Epidermal melanocyte (primary cell): ENCODE measurements at regions not wholly inside any gene's neighbourhood (a gene's known extent, or its start where the extent isn't known, plus 50 kb on each side); places are given as distances from the start of the nearest gene placed in this dataset.

Experiments
- DNase-seq: peaks from one replicate; pipeline ENCODE4 v3.0.0; 2011; ENCODE audit warnings: low spot score; ENCODE audit not compliant: insufficient read length

DNA sequence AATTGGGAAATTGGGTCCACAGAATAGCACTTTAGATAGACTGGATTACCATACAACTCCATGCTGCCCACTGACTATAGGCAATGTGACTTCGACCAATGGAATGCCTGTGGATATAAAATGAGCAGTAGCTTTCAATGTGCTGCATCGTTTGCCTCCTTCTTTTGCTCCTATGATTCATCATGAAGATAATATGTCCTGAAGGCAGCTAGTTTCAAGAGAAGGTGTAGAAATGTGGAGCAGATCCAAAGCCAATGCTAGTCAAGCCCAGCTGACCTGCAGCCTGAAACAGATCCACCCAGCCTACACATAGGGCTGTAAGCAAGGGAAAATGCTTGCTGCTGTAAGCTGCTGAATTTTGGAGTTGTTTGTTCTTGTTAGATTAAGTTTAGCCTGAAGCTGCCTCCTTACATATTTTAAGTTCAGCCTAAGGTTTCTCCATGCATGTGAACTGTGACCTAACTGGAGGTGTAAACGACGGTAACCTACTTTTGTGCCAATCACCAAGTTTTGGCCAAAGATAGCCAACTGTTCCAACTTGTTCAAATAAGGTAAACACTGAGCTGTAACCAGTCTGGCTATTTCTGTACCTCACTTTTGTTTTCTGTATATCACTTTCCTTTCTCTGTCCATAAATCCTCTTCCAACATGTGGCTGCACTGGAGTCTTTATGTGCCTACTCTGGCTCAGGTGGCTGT lies 169.1 kb upstream of the AVPR1A start:
- no peak for DNase-seq

- DNase-seq: no peak
These were observed 168.4 kb upstream of the AVPR1A start for GRCh38 chr12:63319386-63319785.

GRCh38 chr12:63318933-63319332 lies 167.9 kb upstream of the AVPR1A start:
- DNase-seq: no peak

- no peak for DNase-seq
These were observed 167.3 kb upstream of the AVPR1A start for GRCh38 chr12:63318313-63318712.

- DNase-seq: no peak
These were observed 166.9 kb upstream of the AVPR1A start for GRCh38 chr12:63317880-63318279.

- no peak for DNase-seq
These were observed 166.4 kb upstream of the AVPR1A start for GRCh38 chr12:63317286-63317846.

DNA sequence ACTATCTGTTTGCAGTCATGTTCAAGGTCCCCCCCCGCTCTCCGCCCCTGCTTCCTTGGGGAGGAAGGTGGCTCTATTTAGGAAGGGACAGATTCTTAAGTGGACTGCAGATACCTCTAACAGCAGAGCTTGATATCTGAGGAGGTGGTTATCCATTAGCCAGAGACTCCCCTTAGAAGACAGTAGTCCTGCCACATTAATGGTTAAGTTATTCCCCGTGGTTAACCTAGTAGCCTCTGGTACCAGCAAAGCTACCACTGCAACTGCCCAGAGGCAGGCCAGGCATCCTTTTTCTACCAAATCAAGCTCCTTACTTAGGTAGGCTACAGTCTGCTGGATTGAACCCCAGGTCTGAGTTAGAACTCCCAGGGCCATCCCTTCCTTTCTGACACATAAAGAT lies 162.1 kb upstream of the AVPR1A start:
- DNase-seq: no peak

DNA sequence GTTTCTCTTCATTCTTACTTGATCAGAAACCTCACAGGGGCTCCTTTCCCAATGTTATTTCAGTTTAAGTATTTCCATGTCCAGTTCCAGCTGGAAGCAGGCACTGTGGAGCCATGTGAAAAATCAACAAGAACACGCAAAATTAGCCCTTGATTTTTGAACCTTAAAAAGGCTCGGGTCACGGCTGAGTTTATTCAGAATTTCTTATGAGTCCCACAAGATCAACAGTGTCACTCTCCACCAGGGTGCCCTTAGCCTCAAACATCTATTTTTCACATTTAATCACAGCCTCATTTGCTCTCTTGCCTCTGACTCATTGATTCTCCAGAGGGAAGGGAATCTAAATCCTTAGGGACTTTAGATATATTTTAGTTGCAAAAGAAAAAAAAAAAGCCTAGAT lies 157.7 kb upstream of the AVPR1A start:
- no peak for DNase-seq

GRCh38 chr12:63307849-63308248 lies 156.8 kb upstream of the AVPR1A start:
- DNase-seq: no peak

DNA sequence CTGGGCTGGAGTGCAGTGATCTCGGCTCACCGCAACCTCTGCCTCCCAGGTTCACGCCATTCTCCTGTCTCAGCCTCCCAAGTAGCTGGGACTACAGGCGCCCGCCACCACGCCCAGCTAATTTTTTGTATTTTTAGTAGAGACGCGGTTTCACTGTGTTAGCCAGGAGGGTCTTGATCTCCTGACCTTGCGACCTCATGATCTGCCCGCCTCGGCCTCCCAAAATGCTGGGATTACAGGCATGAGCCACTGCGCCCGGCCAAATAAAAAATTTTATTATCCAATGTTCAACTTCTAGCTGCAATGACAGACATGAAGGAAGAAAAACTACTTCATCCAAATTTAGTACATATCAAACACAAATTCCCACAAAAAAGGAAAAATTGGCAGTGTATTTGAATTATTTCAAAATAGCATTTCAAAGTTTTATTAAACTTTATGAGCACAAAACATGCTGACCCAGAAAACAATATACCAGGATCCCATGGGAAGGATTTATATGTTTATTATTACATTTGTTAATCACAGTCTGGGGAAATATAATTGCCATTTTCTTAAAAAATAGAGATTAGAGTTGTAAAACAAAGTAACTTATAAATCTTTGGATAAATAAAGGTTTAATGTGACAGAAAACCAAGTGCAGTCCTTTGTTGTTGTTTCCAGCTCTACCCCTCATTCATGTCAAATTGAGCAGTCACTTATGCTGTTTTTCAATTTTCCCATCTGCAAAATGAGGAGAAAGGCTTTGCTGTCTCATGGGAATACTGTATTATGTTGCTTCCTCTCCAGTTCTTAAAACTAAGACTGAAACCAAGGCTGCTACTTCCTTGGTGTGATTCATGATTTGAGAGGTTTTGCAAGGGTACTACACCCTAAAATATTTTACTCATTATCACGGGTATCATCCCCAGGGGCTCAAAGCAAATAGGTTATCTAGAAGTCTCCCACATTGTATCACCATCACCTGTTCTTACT lies 155.2 kb upstream of the AVPR1A start:
- DNase-seq: no peak

DNA sequence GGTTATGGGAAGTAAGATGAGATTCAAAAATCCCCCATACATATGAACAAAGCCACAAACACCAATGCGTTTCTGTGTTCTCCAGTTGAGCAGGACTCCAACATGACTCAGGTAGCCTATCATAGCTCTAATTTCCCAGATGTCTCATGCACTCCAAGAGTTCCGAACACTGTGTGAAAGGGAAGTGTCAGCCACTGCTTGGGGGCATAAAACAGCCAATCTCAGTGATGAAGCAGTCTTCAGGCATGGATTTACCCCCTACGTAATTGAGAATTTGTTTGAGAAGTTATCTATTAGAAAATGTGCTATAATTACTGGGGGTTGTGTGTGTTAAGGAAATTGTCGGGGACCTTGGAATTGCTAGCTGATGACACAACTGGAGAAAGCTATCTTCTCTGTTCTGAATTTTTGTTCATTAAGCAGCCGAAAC lies 153.9 kb upstream of the AVPR1A start:
- no peak for DNase-seq

- peak; percentile 32 for DNase-seq
These were observed 152.0 kb upstream of the AVPR1A start for GRCh38 chr12:63302941-63303536.

GRCh38 chr12:63302269-63302940 lies 151.4 kb upstream of the AVPR1A start:
- DNase-seq: no peak

DNA sequence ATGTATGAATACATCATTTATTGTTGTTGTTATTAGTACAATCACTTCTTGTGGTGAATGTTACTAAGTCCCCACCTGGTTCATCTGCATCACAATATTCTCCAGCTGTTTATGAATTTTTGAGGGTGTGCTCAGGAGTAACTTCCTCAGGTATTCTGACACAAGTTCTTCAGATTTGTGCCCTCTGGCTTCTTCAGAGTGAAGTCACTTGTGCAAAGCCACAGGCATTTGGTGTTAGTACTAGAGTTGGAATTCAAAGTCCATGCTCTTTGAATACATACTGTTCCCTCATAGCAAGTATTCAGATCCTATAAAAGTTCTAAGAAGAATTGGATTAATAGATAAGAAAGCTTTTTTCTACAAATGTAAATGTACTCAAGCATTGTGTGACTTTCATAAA lies 150.3 kb upstream of the AVPR1A start:
- DNase-seq: no peak

DNA sequence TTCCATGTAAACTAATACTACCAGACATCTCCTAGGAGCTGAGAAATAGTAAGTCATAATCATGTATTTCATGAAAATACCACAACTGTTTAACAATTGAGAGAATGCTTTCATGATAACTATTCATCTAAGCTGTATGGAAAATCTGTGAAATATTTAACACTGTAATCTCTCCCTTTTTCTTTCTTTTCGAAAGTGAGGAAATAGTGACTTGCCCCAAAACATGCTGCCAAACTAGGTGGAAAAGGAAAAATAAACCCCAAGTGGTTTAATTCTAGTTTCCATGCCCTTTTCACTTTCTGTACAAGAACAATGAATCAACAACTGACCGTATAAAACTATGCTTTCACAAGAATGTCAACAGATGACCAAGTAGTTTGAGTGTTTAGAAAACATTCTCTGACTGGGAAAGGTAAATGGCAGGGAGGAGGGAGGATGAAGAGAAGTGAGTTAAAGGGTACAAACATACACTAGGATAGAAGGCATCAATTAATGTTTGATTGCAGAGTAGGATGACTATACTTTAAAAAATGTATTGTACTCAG lies 147.5 kb upstream of the AVPR1A start:
- no peak for DNase-seq

DNA sequence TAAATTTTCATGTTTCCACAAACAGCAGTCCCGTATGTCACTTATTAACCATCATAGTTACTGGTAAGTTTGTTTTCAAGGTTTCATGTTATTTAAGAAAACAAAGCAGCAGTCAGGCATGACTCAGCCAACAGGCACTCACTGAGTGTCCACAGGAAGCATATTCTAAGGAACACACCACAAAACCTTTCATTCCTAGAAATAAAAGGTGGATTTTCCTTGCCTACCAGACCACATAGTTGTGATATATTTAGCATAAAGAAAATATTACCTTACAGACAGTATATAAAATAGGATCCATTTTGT lies 143.3 kb upstream of the AVPR1A start:
- DNase-seq: no peak

DNA sequence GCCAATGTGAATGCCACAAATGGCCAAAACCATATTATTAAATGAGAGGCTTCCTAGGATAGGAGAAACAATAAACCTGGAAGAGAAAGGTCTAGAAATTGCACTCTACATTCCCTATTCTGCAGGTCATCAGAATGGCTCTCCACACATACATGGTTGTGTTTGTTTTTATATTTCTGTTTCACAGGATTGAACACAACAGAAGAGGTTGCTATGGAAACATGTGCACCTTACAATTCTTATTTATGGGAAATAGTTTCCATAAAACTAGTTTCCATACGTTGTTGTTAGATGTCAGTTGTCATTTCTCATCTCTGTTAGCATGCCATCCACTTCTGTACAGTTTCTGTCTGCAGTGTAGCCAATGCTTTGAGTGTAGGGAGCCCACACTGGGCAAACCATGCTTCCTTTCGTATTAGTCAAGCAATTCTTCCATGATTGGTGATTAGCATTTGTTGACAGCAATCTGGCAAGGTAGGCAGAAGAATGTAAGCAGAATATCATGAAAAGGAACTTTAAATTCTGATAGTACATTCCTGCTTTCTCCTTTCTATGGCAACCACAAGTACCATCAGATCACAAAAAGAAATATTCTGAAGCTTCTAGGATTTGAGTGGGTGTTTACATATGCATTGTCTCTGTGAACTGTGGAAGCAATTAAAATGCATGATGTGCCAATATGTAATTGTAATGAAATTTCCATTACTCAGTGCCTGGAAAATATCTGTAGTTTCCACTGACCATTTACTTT lies 141.6 kb upstream of the AVPR1A start:
- DNase-seq: no peak

DNA sequence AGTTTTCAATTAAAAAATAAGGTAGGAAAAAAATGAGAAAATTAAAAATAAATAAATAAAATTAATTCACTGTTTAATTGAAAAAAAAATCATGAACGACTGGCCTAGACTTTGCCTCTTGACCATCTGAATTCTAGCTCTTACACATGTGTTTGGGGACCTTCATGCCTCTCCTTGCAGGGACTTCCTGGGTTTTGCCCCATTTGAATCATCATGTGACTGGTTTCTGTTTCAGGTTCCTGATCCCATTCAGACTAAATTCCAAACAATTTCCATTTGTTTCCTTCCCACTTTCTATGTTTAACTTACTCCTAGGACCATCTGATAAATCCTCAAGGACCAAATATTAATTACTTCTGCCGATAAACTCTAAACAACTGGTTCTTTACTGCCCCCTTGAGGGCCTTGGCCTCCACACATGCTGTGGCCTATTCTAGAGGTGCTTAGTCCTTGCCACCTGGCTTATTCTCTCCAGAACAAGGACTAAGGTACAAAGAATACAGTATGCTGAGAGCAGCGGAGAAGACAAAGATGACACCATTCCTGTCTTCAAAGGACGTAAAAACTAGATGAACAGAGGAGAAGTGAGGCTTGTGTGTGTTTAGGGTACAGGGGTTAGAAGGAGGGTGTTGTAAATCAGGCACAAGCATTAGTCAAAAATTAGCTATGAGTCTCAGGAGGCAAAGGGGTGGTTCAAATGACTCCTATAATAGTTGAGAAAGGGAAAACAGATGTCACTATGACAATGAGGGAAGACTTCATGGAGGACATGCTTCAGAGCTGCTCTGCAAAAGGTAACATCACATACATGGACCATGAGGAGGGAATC lies 125.8 kb upstream of the AVPR1A start:
- no peak for DNase-seq

DNA sequence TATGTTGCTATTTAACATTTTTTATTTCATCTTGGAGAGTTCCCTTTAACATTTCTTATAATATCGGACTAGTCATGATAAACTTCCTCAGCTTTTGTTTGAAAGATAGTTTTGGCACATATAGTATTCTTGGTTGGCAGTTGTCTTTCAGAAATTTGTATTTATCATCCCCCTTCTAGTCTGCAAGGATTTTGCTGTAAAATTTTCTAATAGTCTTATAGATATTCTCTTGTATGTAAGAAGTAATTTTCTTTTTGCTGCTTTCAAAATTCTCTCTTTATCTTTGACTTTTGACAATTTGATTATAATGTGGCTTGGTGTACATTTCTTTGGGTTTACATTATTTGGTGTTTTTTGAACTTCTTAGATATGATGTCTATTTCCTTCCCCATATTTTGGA lies 116.0 kb upstream of the AVPR1A start:
- no peak for DNase-seq

DNA sequence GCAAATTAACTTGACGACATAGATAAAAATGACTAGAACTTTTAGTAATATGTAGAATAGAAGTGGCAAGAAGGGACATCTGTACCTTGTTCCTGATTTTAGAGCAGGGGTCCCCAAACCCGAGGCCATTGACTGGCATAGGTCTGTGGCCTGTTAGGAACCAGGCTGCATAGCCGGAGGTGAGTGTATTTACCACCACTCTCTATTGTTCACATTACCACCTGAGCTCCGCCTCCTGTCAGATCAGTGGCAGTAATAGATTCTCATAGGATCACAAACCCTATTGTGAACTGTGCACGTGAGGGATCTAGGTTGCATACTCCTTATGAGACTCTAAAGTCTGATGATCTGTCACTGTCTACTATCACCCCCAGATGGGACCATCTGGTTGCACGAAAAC lies 113.6 kb upstream of the AVPR1A start:
- no peak for DNase-seq
